Stimulated activated CD4-positive, alpha-beta T cell treated with anti-CD3 and anti-CD28 coated beads, Interleukin-1b, Interleukin-23, amount 100 ng/mL, for 24 hours (primary cell): ENCODE measurements at regions not wholly inside any gene's neighbourhood (a gene's known extent, or its start where the extent isn't known, plus 50 kb on each side); places are given as distances from the start of the nearest gene placed in this dataset.

Experiments used
- DNase-seq, 4 experiments: peaks; one replicate each; pipeline ENCODE4 v3.0.0-alpha.2; 2020; ENCODE audit warnings: low read depth in 4 of 4, low spot score in 1 of 4

DNA sequence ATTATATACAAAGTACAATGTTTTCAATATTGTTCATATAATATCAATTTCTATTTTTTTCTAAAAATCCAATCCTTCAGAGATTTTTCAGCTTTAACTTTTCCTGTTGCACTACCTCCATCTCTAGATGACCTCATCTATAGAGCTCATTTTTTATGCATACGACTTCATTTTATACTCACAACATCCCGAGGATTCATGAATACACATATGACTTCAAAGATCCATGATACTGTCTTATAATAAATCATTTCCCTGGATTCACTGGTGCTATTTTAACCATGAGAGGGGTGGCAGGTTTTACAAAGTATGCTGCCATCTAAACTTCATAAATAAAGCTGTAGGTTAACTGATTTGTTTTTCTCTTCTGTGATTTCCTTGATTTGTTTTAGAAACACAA is 694.6 kb downstream of the EPHA4 start:
- no peak for DNase-seq

DNA sequence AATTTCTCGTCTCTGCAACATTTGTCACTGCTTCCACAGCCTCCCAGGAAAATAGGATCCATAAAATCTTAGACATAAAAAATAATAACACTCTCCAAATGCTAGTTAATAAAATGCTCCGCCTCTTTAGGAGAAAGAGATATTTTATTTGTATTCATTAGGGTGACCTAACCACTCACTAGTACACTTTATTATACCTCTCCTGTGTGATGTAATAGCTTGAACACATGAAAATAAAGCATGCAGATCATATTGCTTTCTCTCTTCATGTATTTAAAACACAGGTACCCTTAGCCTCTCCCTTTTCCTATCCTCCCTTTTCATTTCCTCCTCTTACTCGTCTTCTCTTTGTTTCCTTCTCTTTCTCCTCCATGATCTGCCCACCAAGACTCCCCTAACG is 694.2 kb downstream of the EPHA4 start:
- DNase-seq, result no peak

DNA sequence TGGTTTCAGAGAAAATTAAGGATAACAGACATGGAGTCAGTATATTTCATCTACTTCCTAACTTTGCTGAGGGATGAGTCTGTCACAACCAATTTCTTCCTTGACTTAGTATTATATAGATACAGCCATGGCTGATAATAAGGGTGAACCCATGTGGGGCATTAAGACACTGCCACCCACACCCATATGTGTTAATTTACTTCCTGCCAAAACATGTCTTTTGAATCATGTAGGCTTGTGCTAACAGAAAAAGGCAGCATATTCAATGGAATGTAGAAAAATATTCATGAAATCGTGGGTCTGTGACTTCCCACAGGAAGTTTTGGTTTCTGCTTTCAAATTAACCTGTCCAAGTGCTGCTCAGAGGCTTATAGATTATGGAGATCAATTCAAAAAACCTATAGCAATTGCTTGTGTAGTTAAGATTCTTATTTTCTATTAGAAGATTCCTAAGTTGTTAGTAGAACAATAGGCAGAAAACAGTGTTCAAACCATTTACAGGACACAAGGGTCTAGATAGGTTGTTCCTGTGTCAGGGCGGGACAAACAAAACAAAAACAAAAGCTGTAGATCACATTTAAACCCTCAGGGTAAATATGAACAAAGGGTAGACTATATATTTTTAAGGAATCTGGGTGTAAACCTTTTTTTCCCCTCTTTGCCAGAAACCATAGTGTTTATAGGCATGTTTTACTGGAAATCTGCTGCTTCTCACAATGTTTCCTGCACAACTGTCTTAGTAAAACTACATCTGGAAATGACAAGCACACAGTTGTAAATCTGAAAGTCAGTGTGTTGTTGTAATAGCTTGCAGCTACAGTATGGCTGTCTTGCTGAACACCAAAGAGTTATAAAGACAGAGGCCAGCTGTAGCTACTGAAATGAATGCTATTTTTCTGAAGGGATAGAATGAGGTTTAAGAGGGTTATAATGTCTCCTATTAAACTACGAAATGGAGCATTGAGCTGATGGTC is 691.2 kb downstream of the EPHA4 start:
- DNase-seq, result no peak

- no peak for DNase-seq
Observed at GRCh38 chr2:220882507-220882906, 689.6 kb downstream of the EPHA4 start.

DNA sequence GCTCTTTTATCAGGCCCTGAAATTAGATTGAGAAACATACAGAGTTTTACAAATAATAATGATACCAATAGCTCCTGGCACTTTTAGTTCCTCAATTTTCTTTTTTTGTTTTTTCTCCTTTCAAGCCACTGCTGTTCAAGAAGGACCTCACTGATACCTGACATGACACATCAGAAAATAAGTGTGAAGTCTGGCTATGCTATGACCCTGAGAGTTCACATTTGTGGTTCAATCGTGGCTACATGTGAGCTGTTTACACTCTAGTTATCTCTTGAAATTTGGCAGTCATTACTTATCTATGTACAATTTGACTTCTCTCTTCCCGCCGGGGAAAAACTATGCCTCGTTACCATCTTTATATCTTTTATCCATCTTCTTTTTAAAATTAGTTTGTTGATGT is 686.5 kb downstream of the EPHA4 start:
- DNase-seq, result no peak

DNA sequence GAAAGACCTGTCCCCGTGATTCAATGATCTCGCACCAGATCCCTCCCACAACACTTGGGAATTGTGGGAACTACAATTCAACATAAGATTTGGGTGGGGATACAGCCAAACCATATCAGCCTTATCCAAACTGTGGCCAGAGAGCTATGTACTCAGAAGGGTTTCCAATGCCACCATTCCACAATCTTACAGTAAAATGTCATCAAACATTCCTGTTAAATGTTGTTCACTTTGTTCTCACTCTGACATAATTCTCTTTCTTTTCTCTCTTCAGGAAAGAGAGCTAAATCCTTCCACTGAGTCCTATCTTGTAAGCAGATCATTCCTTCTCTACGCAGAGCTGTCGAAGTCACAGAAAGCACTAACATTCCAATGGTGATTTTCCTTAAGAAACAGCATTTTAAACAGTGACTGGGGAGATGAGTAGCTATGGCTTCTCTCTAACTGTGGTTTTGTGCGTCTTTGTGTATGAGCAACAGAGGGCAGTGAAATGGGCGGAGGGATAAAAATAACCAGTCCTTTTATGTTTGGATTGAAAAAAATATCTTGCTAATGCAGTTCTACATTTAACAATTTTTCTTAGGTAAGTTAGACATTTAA is 684.7 kb downstream of the EPHA4 start:
- no peak for DNase-seq

GRCh38 chr2:220887876-220888275 is 684.2 kb downstream of the EPHA4 start:
- DNase-seq, result no peak

GRCh38 chr2:220890931-220891330 is 681.2 kb downstream of the EPHA4 start:
- DNase-seq, result no peak

- DNase-seq, result no peak
Observed at GRCh38 chr2:220891405-220891804, 680.7 kb downstream of the EPHA4 start.

- DNase-seq, result no peak
Observed at GRCh38 chr2:220892018-220892634, 680.0 kb downstream of the EPHA4 start.

- DNase-seq, result no peak
Observed at GRCh38 chr2:220893411-220893810, 678.7 kb downstream of the EPHA4 start.

- DNase-seq, result no peak
Observed at GRCh38 chr2:220894069-220894468, 678.0 kb downstream of the EPHA4 start.

DNA sequence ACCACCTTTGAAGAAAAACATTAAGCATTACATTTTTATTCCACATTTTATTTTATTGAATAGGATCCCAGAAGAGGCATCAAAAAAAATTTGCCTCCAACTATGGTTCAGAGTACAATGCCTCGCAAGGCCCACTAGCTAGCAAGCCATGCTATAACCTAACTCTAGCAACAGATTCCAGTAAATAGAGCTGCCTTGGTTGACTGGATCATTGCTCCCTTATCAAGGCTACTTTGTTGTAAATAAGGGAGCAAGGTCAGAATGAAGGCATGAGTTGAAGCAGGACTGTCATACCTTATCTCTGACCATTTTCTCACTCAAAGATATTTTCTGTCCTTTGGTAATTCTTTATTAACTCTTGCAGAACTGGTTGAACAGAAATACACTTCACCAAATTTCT is 672.6 kb downstream of the EPHA4 start:
- no peak for DNase-seq

DNA sequence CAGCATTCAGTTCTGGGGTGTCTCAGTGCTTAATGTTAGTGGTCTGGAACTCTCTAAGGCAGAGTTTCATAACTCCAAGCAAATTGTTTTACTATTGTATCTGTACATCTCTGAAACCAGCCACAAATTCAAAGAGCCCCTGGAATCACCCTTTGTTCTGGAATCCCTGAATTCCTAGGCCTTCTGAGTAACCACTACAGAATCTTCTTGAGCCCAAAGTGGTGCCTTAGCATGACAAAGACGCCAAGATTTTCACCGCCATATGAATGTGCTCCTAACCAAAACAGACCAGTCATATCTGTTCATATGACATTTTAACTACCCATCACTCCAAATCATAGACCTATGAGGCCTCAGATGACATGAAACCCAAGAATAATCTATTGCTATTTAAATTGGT is 668.1 kb downstream of the EPHA4 start:
- no peak for DNase-seq

- no peak for DNase-seq
Observed at GRCh38 chr2:220913384-220913783, 658.7 kb downstream of the EPHA4 start.

- DNase-seq, result no peak
Observed at GRCh38 chr2:220915092-220915623, 656.9 kb downstream of the EPHA4 start.

DNA sequence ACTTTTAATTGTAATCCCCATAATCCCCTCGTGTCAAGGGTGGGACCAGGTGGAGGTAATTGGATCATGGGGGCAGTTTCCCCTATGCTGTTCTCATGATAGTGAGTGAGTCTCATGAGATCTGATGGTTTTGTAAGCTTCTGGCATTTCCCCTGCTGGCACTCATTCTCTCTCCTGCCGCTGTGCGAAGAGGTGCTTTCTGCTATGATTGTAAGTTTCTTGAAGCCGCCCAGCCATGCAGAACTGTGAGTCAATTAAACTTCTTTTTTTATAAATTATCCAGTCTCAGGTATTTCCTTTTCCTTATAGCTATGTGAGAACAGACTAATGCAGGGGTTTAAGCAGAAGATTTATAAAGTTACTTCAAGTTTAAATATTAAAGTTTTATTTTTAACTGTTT is 655.2 kb downstream of the EPHA4 start:
- no peak for DNase-seq

DNA sequence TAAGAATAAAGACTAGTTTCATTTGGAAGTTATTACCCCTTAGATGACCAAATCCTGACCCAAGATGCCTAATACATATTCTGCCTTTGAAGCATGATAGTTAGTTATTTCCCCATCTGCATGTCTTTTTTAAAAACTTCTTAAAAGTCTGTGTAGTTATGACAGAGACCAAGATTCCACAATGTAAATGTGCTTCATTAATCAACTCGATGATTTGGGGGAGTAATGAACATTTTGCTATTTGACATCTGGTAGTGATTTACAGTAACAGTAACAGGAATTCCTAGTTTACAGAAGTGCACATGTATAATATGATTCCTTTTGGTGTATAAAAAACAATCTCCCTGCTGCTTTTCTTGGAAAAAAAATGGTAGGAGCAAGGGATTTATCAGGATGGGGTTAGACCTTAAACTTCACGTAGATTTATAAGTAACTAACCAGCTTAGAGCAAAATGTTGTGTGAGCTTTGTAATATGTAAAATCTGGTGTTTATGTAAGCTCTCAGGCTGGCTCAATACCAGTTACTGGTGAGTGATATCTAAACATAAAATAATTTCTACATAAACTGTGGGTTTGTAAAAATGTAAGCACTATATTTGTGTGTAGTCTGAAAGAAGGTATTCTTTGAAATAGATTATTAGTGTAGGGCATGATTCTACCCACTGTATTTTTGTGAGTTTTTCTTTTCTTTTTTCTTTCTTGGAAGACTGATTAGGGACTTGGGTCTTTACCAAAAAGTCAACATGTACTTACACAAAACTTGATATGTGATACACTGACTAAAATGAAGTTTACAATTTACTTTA is 641.6 kb downstream of the EPHA4 start:
- DNase-seq, result no peak

DNA sequence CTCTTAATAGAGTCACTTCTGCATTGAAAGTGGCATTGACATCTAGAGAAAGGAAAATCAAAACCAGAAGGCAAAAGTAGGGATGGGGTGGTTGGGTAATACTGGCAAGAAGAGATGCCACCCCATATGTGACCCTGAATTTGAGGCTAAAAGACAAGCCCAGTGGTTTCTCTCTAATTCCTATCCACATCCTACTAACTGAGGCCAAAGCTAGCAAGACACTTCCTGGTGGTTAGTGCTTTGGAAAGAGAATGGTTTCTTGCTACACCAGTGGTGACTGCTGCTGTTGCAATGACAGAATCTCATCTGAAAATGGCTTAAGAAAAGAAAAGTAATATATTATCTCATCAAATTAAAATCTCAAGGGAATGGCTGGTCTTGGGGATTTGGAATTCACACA is 640.6 kb downstream of the EPHA4 start:
- DNase-seq, result no peak

DNA sequence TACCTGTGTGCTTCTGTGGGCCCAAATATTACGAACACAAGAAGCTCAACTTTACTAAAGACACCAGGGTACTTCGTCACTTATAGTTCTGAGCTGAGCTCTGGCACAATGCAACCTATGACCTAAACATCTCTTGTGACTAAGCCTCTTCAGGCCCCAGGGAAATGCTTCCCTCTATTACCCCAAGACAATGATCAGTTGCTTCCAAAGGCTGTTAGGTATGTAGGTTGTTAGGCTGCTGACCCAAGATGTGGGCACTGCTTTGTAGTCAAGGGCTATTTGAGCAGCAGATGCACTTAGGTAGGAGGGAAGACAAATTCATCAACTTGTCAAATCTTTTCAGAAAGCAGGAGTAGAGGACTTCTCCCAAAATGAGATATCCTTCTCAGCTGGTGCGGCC is 640.1 kb downstream of the EPHA4 start:
- no peak for DNase-seq

GRCh38 chr2:220935789-220936321 is 636.2 kb downstream of the EPHA4 start:
- no peak for DNase-seq
